ENCODE measurements at regions not wholly inside any gene's neighbourhood (a gene's known extent, or its start where the extent isn't known, plus 50 kb on each side); places are given as distances from the start of the nearest gene placed in this dataset.

DNA sequence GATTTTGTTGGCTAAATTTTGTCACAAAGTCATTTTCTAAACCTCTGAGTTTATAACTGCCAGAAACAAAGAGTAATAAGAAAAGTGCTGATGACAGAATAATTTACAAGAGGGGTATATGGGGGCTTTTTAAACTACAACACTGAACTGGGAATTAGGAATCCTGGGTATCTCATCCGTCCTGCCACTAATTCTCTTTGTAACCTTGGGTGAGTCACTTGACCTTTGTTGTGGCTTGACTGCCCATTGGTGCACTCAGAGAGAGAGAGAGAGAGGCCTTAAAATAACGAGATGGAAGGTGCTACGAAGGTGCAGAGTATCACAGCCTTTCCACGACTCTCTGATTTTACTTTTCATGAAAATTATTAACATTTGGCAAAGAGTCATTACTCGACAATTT, 130.3 kb upstream of the CNTLN start:
- no peak overlapping the region for H3K4me3 ChIP-seq (ENCODE audit: low read depth, low read length)
- no peak for TF ChIP-seq MYC (IDR thresholded peaks at IDR 0.05; ENCODE audit: low read depth, low read length)
- TF ChIP-seq MAX (IDR thresholded peaks at IDR 0.05; ENCODE audit: low read depth, low read length), result no peak
- TF ChIP-seq, protein P1, sequence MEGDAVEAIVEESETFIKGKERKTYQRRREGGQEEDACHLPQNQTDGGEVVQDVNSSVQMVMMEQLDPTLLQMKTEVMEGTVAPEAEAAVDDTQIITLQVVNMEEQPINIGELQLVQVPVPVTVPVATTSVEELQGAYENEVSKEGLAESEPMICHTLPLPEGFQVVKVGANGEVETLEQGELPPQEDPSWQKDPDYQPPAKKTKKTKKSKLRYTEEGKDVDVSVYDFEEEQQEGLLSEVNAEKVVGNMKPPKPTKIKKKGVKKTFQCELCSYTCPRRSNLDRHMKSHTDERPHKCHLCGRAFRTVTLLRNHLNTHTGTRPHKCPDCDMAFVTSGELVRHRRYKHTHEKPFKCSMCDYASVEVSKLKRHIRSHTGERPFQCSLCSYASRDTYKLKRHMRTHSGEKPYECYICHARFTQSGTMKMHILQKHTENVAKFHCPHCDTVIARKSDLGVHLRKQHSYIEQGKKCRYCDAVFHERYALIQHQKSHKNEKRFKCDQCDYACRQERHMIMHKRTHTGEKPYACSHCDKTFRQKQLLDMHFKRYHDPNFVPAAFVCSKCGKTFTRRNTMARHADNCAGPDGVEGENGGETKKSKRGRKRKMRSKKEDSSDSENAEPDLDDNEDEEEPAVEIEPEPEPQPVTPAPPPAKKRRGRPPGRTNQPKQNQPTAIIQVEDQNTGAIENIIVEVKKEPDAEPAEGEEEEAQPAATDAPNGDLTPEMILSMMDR (IDR thresholded peaks at IDR 0.05; ENCODE audit: low read depth, low read length), result no peak
- TF ChIP-seq POLR2A (IDR thresholded peaks at IDR 0.05; ENCODE audit: extremely low read depth, insufficient read length), result no peak
- DNase-seq (ENCODE audit: low read depth), result no peak

GRCh38 chr9:17003576-17004240, 131.1 kb upstream of the CNTLN start:
- TF ChIP-seq MAX (IDR thresholded peaks at IDR 0.05; ENCODE audit: low read depth, low read length), result no peak
- no peak overlapping the region for H3K4me3 ChIP-seq (ENCODE audit: low read depth, low read length)
- DNase-seq (ENCODE audit: low read depth), result no peak

- no peak overlapping the region for H3K4me3 ChIP-seq (ENCODE audit: low read depth, low read length)
- DNase-seq (ENCODE audit: low read depth), result peak; percentile 58
- no peak for TF ChIP-seq MAX (IDR thresholded peaks at IDR 0.05; ENCODE audit: low read depth, low read length)
- no peak for TF ChIP-seq POLR2A (IDR thresholded peaks at IDR 0.05; ENCODE audit: extremely low read depth, insufficient read length)
- TF ChIP-seq MYC (IDR thresholded peaks at IDR 0.05; ENCODE audit: low read depth, low read length), result no peak
- TF ChIP-seq, protein P1 (IDR thresholded peaks at IDR 0.05; ENCODE audit: low read depth, low read length), result no peak
These were observed 126.5 kb upstream of the BNC2 start for GRCh38 chr9:16996901-16997491.

GRCh38 chr9:16992138-16992537, 121.7 kb upstream of the BNC2 start:
- TF ChIP-seq MYC (IDR thresholded peaks at IDR 0.05; ENCODE audit: low read depth, low read length) (no peak), MAX (IDR thresholded peaks at IDR 0.05; ENCODE audit: low read depth, low read length) (no peak), POLR2A (IDR thresholded peaks at IDR 0.05; ENCODE audit: extremely low read depth, insufficient read length) (no peak)
- TF ChIP-seq, protein P1 (IDR thresholded peaks at IDR 0.05; ENCODE audit: low read depth, low read length), result no peak
- no peak for DNase-seq (ENCODE audit: low read depth)
- H3K4me3 ChIP-seq (ENCODE audit: low read depth, low read length), result no peak overlapping the region

GRCh38 chr9:16987026-16987425, 116.6 kb upstream of the BNC2 start:
- TF ChIP-seq MYC (IDR thresholded peaks at IDR 0.05; ENCODE audit: low read depth, low read length) (no peak), POLR2A (IDR thresholded peaks at IDR 0.05; ENCODE audit: extremely low read depth, insufficient read length) (no peak), MAX (IDR thresholded peaks at IDR 0.05; ENCODE audit: low read depth, low read length) (no peak; the same call in 1 of the 2 replicates)
- TF ChIP-seq, protein P1 (IDR thresholded peaks at IDR 0.05; ENCODE audit: low read depth, low read length), result no peak
- no peak overlapping the region for H3K4me3 ChIP-seq (ENCODE audit: low read depth, low read length)
- peak; percentile 61 for DNase-seq (ENCODE audit: low read depth)

GRCh38 chr9:16986556-16986955, 116.1 kb upstream of the BNC2 start:
- no peak overlapping the region for H3K4me3 ChIP-seq (ENCODE audit: low read depth, low read length)
- TF ChIP-seq POLR2A (IDR thresholded peaks at IDR 0.05; ENCODE audit: extremely low read depth, insufficient read length) (no peak), MYC (IDR thresholded peaks at IDR 0.05; ENCODE audit: low read depth, low read length) (no peak), MAX (IDR thresholded peaks at IDR 0.05; ENCODE audit: low read depth, low read length) (no peak)
- TF ChIP-seq, protein P1 (IDR thresholded peaks at IDR 0.05; ENCODE audit: low read depth, low read length), result no peak
- no peak for DNase-seq (ENCODE audit: low read depth)
